ENCODE measurements at regions not wholly inside any gene's neighbourhood (a gene's known extent, or its start where the extent isn't known, plus 50 kb on each side); places are given as distances from the start of the nearest gene placed in this dataset.

GRCh38 chr6:23478312-23478711 lies 647.7 kb upstream of the NRSN1 start:
- no peaks in the 10 kb centered on the region for H3K4me1 ChIP-seq (ENCODE audit: control insufficient read depth, insufficient read depth, low read length)
- H3K27ac ChIP-seq (ENCODE audit: low read depth, low read length), result no peak overlapping the region
- H3K4me3 ChIP-seq (ENCODE audit: low read length), result no peak overlapping the region
- H3K9ac ChIP-seq (ENCODE audit: low read length), result no peak overlapping the region
- H3K36me3 ChIP-seq (ENCODE audit: control insufficient read depth, insufficient read depth, low read length), result no peaks in the 10 kb centered on the region
- H3K27me3 ChIP-seq (ENCODE audit: control insufficient read depth, insufficient read depth, low read length), result no peaks in the 10 kb centered on the region

- H3K36me3 ChIP-seq (ENCODE audit: control insufficient read depth, insufficient read depth, low read length), result no peaks in the 10 kb centered on the region
- no peaks in the 10 kb centered on the region for H3K27me3 ChIP-seq (ENCODE audit: control insufficient read depth, insufficient read depth, low read length)
- no peak overlapping the region for H3K4me3 ChIP-seq (ENCODE audit: low read length)
Observed at GRCh38 chr6:23483896-23484295, 642.1 kb upstream of the NRSN1 start.

DNA sequence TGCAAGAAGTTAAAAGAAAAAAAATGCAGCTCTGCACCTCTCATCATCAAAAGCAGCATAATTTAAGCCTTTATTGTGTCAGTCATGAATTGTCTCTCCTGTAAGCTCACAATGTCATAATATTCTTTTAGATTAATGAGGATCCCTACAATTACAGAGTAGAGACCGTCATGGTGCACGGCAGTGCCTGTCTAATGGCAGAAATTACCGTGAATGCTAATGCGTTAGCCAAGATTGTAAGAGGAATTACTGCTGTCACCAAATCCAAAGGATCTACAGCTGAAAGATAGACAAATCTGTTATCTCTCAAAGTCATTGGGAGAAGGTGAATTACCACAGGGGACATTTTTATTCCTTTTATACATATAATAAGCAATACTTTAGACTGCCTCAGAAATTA lies 631.6 kb upstream of the NRSN1 start:
- no peaks in the 10 kb centered on the region for H3K4me1 ChIP-seq (ENCODE audit: control insufficient read depth, insufficient read depth, low read length)
- no peak overlapping the region for H3K27ac ChIP-seq (ENCODE audit: low read depth, low read length)
- H3K9ac ChIP-seq (ENCODE audit: low read length), result no peak overlapping the region
- H3K36me3 ChIP-seq (ENCODE audit: control insufficient read depth, insufficient read depth, low read length), result no peaks in the 10 kb centered on the region
- H3K4me3 ChIP-seq (ENCODE audit: low read length), result no peak overlapping the region
- H3K27me3 ChIP-seq (ENCODE audit: control insufficient read depth, insufficient read depth, low read length), result no peaks in the 10 kb centered on the region

More at GRCh38 chr6:23483896-23484295, 642.1 kb upstream of the NRSN1 start:
- Histone ChIP-seq H3K4me1 (ENCODE audit: control insufficient read depth, insufficient read depth, low read length) (no peaks in the 10 kb centered on the region), H3K9ac (ENCODE audit: low read length) (no peak overlapping the region), H3K27ac (ENCODE audit: low read depth, low read length) (no peak overlapping the region)

DNA sequence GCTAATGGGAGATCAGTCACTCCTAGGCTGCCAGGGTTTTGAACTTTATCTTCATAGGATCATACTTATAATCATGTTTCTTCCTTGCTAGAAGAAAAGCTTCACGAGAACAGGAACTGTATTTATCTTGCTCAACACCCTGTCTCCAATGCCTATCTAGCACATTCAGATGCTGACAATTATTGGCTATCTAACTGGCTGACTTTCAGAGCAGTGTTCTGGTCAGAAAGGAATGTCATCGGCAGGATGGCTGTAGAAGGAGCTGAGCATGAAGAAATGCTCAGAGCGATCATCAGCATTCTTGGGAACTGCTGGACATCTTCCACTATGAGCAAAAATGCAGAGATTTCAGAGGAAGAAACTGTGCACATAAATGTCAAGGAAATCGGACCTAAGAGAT lies 628.0 kb upstream of the NRSN1 start:
- no peak overlapping the region for H3K27ac ChIP-seq (ENCODE audit: low read depth, low read length)
- H3K36me3 ChIP-seq (ENCODE audit: control insufficient read depth, insufficient read depth, low read length), result no peaks in the 10 kb centered on the region
- no peak overlapping the region for H3K9ac ChIP-seq (ENCODE audit: low read length)
- H3K4me1 ChIP-seq (ENCODE audit: control insufficient read depth, insufficient read depth, low read length), result no peaks in the 10 kb centered on the region
- H3K27me3 ChIP-seq (ENCODE audit: control insufficient read depth, insufficient read depth, low read length), result no peaks in the 10 kb centered on the region
- H3K4me3 ChIP-seq (ENCODE audit: low read length), result no peak overlapping the region

DNA sequence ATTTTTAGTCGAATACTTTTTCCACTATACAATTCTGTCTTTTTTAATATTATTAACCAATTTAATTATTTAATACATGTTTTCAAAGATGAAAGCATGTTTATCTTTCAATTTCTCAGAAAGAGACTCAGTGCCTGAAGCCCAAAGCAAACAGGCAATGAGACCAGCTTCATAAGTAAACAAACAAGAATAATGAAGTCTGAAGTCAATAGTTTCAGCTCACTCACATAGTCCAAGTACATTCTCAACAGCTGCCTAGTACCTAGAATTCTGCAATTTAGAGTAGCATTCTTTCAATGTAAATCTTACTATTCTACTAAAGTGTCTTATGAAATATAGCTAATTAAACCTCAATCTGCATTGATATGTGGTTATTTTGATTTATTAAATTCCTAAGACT lies 626.5 kb upstream of the NRSN1 start:
- Histone ChIP-seq H3K36me3 (ENCODE audit: control insufficient read depth, insufficient read depth, low read length) (no peaks in the 10 kb centered on the region), H3K4me3 (ENCODE audit: low read length) (no peak overlapping the region), H3K9ac (ENCODE audit: low read length) (no peak overlapping the region), H3K27ac (ENCODE audit: low read depth, low read length) (no peak overlapping the region), H3K4me1 (ENCODE audit: control insufficient read depth, insufficient read depth, low read length) (no peaks in the 10 kb centered on the region), H3K27me3 (ENCODE audit: control insufficient read depth, insufficient read depth, low read length) (no peaks in the 10 kb centered on the region)

- Histone ChIP-seq H3K9ac (ENCODE audit: low read length) (no peak overlapping the region), H3K36me3 (ENCODE audit: control insufficient read depth, insufficient read depth, low read length) (no peaks in the 10 kb centered on the region), H3K4me3 (ENCODE audit: low read length) (no peak overlapping the region), H3K27me3 (ENCODE audit: control insufficient read depth, insufficient read depth, low read length) (no peaks in the 10 kb centered on the region), H3K4me1 (ENCODE audit: control insufficient read depth, insufficient read depth, low read length) (no peaks in the 10 kb centered on the region), H3K27ac (ENCODE audit: low read depth, low read length) (no peak overlapping the region)
Observed at GRCh38 chr6:23503173-23503572, 622.8 kb upstream of the NRSN1 start.

GRCh38 chr6:23505026-23505425 lies 621.0 kb upstream of the NRSN1 start:
- H3K27me3 ChIP-seq (ENCODE audit: control insufficient read depth, insufficient read depth, low read length), result no peaks in the 10 kb centered on the region
- no peak overlapping the region for H3K4me3 ChIP-seq (ENCODE audit: low read length)
- H3K4me1 ChIP-seq (ENCODE audit: control insufficient read depth, insufficient read depth, low read length), result no peaks in the 10 kb centered on the region
- H3K9ac ChIP-seq (ENCODE audit: low read length), result no peak overlapping the region
- H3K36me3 ChIP-seq (ENCODE audit: control insufficient read depth, insufficient read depth, low read length), result no peaks in the 10 kb centered on the region
- H3K27ac ChIP-seq (ENCODE audit: low read depth, low read length), result no peak overlapping the region

GRCh38 chr6:23510778-23511510 lies 615.1 kb upstream of the NRSN1 start:
- H3K36me3 ChIP-seq (ENCODE audit: control insufficient read depth, insufficient read depth, low read length), result no peaks in the 10 kb centered on the region
- no peaks in the 10 kb centered on the region for H3K4me1 ChIP-seq (ENCODE audit: control insufficient read depth, insufficient read depth, low read length)
- H3K27me3 ChIP-seq (ENCODE audit: control insufficient read depth, insufficient read depth, low read length), result no peaks in the 10 kb centered on the region
- no peak overlapping the region for H3K27ac ChIP-seq (ENCODE audit: low read depth, low read length)
- no peak overlapping the region for H3K9ac ChIP-seq (ENCODE audit: low read length)
- H3K4me3 ChIP-seq (ENCODE audit: low read length), result no peak overlapping the region

- no peak overlapping the region for H3K27ac ChIP-seq (ENCODE audit: low read depth, low read length)
- no peak overlapping the region for H3K9ac ChIP-seq (ENCODE audit: low read length)
- H3K4me1 ChIP-seq (ENCODE audit: control insufficient read depth, insufficient read depth, low read length), result no peaks in the 10 kb centered on the region
- no peaks in the 10 kb centered on the region for H3K27me3 ChIP-seq (ENCODE audit: control insufficient read depth, insufficient read depth, low read length)
- no peak overlapping the region for H3K4me3 ChIP-seq (ENCODE audit: low read length)
- H3K36me3 ChIP-seq (ENCODE audit: control insufficient read depth, insufficient read depth, low read length), result no peaks in the 10 kb centered on the region
Observed at GRCh38 chr6:23511817-23512216, 614.2 kb upstream of the NRSN1 start.

DNA sequence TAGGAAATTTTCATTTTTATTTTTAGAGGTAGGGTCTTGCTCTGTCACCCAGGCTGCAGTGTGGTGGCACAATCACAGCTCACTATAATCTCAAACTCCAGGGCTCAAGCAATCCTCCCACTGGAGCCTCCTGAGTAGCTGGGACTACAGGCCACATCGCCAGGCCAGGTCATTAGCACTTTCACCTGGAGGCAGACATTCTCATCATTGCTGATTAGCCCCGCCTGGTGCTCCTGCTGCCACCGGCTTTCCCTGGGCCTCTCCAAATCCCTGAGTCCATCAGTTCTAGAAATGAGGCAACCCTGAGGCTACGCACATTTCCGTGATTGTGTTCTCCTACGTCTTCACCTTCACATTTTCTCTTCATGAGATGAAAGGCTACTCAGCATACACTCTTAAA lies 607.7 kb upstream of the NRSN1 start:
- no peaks in the 10 kb centered on the region for H3K4me1 ChIP-seq (ENCODE audit: control insufficient read depth, insufficient read depth, low read length)
- no peaks in the 10 kb centered on the region for H3K27me3 ChIP-seq (ENCODE audit: control insufficient read depth, insufficient read depth, low read length)
- no peak overlapping the region for H3K4me3 ChIP-seq (ENCODE audit: low read length)
- H3K27ac ChIP-seq (ENCODE audit: low read depth, low read length), result no peak overlapping the region
- no peaks in the 10 kb centered on the region for H3K36me3 ChIP-seq (ENCODE audit: control insufficient read depth, insufficient read depth, low read length)
- no peak overlapping the region for H3K9ac ChIP-seq (ENCODE audit: low read length)

DNA sequence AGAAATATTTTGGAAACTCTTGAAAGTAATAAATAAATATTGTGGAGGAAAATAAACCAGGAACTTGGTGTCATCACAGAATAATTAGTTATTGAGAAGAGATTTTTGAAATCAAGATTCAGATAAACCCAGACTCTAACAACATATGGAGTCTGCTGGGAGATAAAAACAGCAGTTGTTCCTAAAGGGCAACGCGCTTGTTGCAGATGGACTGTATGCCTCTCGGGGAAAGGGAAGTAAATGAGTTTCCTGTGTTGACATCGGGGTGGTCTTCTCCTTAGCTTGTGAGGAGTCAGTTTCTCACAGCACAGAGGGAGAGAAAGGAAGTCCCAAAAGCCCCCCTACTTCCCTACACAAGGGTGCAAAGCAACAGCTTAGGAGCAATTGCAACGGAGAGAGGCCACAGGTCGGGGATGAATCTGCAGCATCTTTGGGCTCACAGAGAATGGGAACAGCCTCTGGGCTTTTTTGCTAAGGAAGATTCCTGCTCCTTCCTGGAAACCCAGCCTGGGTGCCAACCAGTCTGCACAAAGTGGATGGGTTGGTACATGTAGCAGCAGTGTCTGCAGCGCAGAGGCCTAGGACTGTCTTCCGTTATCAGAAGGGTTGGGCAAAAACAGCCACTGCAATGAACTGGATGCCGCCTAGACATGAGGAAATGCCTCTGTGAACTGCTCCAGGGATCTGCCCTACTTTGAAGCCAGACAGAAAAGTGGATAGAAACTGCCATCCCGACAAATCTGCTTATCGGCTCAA lies 603.0 kb upstream of the NRSN1 start:
- Histone ChIP-seq H3K4me1 (ENCODE audit: control insufficient read depth, insufficient read depth, low read length) (no peaks in the 10 kb centered on the region), H3K27ac (ENCODE audit: low read depth, low read length) (no peak overlapping the region), H3K4me3 (ENCODE audit: low read length) (no peak overlapping the region), H3K36me3 (ENCODE audit: control insufficient read depth, insufficient read depth, low read length) (no peaks in the 10 kb centered on the region), H3K9ac (ENCODE audit: low read length) (no peak overlapping the region), H3K27me3 (ENCODE audit: control insufficient read depth, insufficient read depth, low read length) (no peaks in the 10 kb centered on the region)

- Histone ChIP-seq H3K4me1 (ENCODE audit: control insufficient read depth, insufficient read depth, low read length) (no peaks in the 10 kb centered on the region), H3K27ac (ENCODE audit: low read depth, low read length) (no peak overlapping the region), H3K36me3 (ENCODE audit: control insufficient read depth, insufficient read depth, low read length) (no peaks in the 10 kb centered on the region), H3K4me3 (ENCODE audit: low read length) (no peak overlapping the region), H3K9ac (ENCODE audit: low read length) (no peak overlapping the region), H3K27me3 (ENCODE audit: control insufficient read depth, insufficient read depth, low read length) (no peaks in the 10 kb centered on the region)
Observed at GRCh38 chr6:23523771-23524170, 602.2 kb upstream of the NRSN1 start.

- Histone ChIP-seq H3K4me3 (ENCODE audit: low read length) (no peak overlapping the region), H3K4me1 (ENCODE audit: control insufficient read depth, insufficient read depth, low read length) (no peaks in the 10 kb centered on the region), H3K36me3 (ENCODE audit: control insufficient read depth, insufficient read depth, low read length) (no peaks in the 10 kb centered on the region), H3K27me3 (ENCODE audit: control insufficient read depth, insufficient read depth, low read length) (no peaks in the 10 kb centered on the region), H3K27ac (ENCODE audit: low read depth, low read length) (no peak overlapping the region), H3K9ac (ENCODE audit: low read length) (no peak overlapping the region)
Observed at GRCh38 chr6:23524548-23524947, 601.5 kb upstream of the NRSN1 start.
